ENCODE measurements at regions not wholly inside any gene's neighbourhood (a gene's known extent, or its start where the extent isn't known, plus 50 kb on each side); places are given as distances from the start of the nearest gene placed in this dataset.
A peak's percentile ranks its signal among the peaks of the same experiment; 100 is the strongest.

GRCh38 chr12:39240587-39240986, 202.3 kb downstream of the KIF21A start:
- DNase-seq = no peak

GRCh38 chr12:39239490-39240486, 203.1 kb downstream of the KIF21A start:
- DNase-seq = no peak

DNA sequence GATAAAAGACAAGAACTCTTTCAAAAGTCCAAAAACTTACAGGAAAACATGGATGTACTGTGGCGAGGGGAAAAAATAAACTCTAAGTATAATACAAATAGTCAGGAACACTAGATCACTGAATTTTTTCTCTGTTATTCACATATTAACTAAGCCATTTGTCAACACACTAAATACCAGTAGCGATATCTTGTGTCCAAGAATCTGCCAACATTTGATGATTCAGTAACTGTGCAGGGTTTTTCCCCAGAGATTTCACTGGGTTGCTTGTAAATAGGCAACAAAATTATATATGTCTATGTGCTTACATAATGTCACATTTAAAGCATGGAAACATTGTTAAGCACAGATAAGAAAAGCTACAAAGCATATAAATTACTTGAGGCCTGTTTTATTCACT, 205.9 kb downstream of the KIF21A start:
- no peak for DNase-seq

DNA sequence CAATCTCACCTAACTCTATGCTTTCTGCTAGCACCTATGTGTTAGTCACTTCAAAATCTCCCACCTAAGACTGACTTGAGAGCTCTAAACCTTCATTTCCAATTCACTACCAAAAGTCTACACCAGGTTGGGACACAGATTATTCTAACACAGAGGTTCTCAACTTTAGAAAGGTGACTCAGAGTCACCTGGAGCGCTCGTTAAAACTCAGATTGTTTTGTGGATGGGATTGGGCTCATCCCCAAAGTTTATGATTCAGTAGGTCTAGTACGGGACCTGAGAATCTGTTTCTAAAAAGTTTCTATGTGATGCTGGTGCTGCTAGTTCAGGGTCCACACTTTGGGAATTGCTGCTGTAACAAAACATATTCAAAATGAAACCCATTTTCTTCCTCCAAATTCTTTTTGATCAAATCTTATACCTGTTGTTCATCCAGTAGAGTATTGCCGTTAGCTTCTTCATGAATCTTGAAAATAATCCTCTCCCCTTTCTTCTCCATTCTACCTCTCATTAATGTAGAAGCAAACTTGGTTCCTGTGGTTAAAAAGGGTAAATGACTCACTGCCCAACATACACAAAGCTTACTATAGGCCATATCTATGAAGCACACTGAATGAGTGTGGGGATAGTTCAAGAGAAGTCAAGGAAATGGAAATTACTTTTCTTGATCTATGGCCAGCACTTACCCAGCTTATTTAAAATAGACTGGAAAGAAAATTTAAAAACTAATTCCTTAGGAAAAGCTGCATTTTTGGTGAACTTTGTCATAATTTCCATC, 206.7 kb downstream of the KIF21A start:
- DNase-seq = no peak

DNA sequence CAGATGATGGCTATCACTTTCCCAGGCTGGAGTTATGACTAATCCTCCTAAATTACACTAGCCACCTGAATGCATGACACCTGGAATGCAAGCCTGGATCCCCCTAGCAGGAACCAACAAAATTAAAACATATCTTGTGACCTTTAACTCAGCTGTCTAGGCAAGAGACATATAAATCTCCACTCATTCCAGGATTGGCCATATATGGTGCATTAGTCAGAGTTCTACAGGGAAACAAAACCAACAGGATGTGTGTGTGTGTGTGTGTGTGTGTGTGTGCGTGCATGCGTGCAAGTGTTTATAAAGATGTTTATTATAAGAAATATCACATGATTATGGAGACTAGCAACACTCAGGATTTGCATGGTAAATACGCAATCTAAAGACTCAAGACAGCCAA, 212.8 kb downstream of the KIF21A start:
- no peak for DNase-seq

- DNase-seq = no peak
Measured at GRCh38 chr12:39227218-39227617, 215.7 kb downstream of the KIF21A start.

DNA sequence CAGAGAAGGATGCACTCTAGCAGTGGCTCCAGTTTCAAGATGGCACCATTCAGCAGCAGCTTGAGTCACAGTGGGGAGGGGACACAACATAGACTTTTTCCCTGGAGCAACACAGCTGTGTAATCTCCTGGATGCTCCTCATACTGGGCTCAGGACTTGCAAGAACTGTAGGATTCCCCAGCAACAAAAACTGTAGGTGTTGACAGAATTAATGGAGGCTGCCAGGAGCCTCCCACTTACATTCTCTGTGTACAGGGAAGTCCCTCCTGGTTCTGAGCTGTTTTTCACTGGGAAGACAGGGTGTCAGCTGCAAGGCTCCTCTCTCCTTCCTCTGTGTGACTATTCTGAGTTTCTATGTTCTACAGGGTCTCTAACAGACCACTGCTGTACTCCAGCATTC, 217.9 kb downstream of the KIF21A start:
- DNase-seq = no peak

GRCh38 chr12:39205969-39206368, 237.0 kb downstream of the KIF21A start:
- no peak for DNase-seq

DNA sequence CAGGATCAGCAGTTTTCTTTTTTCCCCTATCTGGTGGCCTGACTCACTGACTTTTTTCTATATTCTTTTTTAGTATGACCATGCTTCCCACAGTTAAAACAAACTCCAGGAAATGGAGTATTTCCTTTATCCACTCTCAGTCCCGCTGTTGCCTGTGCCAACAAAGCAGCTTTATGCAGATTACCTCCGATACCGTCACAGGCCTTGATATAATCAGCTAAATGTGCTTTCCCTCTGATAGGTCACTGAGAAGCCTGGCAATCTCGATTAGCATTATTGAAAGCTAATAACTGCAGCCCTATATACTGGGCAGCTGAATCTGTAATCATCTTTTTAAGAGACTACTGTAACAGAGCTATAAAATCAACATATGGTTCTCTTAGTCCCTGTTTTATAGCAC, 243.6 kb downstream of the KIF21A start:
- no peak for DNase-seq

DNA sequence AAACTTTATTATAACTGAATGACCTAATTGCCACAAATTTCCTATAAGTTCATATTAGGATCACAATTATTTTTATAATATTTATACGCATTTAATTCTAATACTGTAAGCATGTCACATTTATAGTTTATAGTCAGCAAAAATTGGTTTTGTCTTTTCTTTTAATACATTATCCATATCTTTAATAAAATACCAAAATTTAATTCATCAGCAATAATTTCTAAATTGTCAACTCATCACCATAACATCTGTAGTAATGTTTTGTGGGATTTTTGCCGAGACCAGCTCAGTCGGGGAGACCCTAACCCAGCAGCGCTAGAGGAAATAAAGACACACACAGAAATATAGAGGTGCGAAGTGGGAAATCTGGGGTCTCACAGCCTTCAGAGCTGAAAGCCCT, 254.2 kb downstream of the KIF21A start:
- DNase-seq = no peak

DNA sequence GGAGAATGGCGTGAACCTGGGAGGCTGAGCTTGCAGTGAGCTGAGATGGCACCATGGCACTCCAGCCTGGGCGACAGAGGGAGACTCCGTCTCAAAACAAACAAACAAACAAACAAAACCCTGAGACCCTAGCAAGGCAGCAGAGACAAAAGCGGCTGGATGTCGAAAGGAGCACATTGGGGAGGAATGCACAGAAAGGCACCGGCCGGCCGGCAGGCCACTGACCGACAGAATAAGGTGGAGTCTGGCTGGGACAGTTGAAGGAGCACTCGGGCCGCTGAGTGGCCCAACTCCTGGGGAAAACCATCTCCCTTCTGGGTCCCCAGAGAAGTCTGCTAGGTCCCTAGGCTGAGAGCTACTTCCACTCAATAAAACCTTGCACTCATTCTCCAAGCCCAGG, 256.2 kb downstream of the KIF21A start:
- DNase-seq = no peak

DNA sequence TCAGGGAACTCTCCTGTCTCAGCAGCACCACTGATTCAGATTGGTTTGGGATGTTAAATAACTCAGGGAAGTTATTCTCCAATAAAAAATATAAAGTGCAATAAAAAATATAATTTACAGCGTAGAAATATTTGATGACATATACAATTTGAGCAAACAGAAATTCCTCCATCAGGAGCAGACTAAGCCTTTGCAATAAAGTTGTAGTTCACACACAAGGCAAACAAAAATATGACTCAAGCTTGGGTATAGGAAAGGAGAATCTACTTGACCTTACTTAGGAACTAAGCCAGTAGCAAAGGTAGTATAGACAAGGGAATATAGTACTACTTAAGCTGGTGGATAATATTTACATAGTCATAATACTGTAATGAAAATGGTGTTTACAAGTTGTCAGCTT, 264.1 kb downstream of the KIF21A start:
- no peak for DNase-seq

DNA sequence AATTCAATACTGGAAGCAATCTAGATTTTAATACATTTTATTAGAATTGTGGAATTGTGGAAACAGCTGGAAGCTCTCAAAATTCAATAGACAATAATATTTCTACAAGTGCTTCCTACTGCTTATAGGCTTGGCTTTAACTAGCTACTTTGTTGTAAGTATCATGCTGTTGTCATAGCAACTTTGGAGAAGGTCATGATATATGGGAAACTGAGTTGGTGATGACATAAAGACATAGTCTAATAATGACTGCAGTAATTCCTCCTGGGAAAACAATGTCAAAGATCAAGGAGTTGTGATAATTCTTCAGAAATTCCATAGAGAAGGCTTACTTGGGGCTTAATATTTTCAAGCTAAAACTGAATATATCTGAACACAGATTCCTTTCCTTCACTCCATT, 266.6 kb downstream of the KIF21A start:
- no peak for DNase-seq

DNA sequence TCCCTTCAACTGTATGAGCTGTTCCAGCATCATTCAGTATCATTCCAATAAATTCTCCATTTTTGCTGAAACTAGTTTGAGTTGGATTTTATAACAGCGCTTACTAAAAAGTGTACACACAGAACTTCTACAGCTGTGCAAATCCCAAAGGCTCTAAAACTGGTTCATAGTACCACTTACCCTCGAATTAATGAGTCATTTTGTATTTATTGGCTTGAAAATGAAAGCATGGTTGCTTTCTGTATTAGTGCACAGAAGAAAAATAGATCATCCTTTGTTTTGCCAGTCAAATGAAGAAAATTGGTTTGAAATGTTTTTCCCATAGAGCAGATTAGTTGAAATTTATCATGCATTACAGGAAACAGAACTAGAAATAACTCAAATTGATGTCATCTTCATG, 268.3 kb upstream of the CPNE8 start:
- DNase-seq = no peak

GRCh38 chr12:39165338-39165737, 259.9 kb upstream of the CPNE8 start:
- no peak for DNase-seq

DNA sequence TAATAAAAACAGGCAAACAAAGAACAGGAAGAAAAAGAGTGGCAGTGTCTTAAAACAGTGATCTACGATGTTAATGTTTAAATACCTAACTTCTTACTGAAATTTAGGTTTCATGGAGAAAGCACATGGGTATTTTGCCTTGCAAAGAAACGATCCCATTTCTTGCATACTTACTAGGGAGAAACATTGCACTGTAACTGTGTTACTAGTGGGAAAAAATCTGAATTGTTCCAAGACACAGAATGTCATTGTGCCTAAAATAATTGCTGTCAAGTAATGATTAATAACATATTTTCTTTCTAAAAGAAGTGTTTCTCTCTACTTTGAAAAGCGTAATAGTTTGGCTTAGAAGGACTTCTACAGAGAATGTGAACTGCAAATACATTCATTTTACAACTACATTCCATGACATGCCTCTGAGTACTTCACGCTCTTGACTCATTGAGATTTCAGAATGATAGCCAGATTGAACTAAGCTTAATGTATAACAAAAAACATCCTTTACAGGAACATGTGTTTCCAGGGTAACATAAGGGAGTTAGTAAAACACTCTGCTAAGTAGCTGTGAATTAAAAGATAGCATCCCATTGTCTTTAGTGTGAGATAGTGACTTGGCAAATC, 256.2 kb upstream of the CPNE8 start:
- DNase-seq = no peak

- DNase-seq = no peak
Measured at GRCh38 chr12:39157696-39158342, 252.4 kb upstream of the CPNE8 start.

- peak; percentile 68 for DNase-seq
Measured at GRCh38 chr12:39145175-39145999, 240.0 kb upstream of the CPNE8 start.

DNA sequence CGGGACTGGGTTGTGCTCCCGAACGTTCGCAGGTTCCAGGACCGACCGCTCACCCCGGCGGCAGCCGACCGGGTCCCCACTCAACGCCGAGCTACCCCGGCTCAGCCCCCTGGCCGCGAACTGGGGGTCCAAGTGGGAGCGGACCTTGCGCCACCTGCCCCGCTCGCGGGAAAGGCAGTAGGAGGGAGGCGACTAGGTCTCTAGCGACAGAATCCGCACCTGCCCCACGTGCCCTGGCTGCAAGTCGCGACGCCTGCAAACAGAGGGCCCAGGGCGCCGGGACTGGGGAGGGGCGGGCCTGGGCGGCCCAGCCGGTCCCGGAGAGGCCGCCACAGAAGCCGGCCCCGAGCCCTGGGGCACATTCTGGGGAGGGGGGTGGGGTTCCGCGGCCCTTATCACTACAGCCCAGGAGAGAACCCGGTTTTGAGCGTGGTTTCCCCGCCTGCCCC, 239.2 kb upstream of the CPNE8 start:
- DNase-seq = no peak

DNA sequence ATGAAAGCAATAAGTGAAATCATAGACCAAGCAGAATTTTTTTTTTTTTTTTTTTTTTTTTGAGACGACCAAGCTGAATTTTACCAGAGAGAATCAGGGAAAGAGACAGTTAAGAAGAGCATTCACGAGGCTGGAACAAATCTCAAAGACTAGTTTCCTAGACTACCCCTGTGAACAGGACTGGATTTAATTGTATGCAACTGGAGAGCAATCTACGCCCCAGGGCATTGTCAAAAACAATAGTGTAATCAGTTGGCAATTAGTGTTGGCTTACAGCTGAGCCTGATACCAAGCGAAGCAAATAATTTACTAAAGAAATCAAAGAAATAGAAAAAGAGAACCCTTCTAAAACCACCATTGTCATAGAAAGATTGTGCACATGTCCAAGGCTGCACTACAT, 232.9 kb upstream of the CPNE8 start:
- DNase-seq = no peak

GRCh38 chr12:39127401-39127800, 222.0 kb upstream of the CPNE8 start:
- no peak for DNase-seq

DNA sequence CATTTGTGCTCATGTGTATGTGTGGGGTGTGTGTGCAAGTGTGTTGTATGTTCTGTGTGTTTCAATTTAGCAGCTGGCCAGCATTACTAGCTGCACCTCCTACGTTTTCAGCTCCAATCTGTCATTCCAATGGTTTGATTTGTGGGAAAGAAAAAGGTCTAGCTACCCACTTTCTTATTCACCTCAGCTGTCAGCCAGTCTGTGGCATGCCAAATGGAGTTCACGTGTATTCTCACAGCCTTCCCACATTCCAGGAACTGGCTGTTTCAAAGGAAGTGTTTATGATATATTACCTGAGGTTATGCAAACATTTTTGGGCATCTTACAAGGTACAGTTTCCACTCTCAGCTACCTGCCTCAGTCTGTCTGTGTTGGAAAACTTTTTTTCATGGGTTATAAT, 220.2 kb upstream of the CPNE8 start:
- no peak for DNase-seq
